ENCODE measurements at regions not wholly inside any gene's neighbourhood (a gene's known extent, or its start where the extent isn't known, plus 50 kb on each side); places are given as distances from the start of the nearest gene placed in this dataset.

DNA sequence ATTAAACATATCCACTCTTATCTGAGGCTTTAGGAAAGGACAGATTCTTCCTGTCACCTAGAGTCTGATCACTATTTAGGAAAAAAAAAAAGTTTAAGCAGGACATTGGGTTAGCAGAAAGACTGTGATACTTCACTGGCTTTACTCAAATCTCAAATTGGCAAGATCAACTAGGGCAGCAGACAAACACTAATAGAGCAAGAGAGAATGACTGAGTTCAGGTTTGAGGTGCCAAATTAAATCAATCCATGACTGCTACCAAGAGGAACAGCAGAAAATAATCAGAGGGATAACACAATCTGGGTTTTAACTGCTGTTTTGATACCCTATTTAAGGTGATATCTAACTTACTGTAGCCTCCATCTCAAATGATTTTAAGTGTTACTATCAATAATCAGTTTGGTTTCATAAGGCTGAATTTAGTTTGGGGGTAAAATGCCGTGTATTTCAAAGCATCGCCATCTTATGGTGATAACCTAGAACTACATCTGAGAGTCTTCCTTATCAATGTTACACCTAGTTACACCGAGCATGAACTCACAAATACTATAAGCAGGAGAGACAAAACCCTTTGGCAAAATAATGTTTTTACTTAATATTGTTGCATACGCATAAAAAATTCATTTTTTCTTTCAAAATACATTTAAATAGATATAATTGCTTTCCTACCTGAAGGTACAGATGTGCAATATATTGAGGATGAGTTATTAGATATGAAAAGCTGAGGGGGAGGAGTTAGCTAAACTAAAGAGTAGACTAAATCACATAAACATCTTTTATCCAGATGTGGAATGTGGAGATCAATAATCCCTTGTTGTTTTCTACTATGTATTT lies 286.4 kb upstream of the CDH12 start:
- no peaks in the 10 kb centered on the region for H3K9me3 ChIP-seq
- 7 to 8% methylated on average over 4 of the region's 4 CpGs for WGBS, 2 donors
- H3K27me3 ChIP-seq, result no peaks in the 10 kb centered on the region
- DNase-seq, result no peak
- no peaks in the 10 kb centered on the region for H3K4me1 ChIP-seq
- TF ChIP-seq, protein P1, sequence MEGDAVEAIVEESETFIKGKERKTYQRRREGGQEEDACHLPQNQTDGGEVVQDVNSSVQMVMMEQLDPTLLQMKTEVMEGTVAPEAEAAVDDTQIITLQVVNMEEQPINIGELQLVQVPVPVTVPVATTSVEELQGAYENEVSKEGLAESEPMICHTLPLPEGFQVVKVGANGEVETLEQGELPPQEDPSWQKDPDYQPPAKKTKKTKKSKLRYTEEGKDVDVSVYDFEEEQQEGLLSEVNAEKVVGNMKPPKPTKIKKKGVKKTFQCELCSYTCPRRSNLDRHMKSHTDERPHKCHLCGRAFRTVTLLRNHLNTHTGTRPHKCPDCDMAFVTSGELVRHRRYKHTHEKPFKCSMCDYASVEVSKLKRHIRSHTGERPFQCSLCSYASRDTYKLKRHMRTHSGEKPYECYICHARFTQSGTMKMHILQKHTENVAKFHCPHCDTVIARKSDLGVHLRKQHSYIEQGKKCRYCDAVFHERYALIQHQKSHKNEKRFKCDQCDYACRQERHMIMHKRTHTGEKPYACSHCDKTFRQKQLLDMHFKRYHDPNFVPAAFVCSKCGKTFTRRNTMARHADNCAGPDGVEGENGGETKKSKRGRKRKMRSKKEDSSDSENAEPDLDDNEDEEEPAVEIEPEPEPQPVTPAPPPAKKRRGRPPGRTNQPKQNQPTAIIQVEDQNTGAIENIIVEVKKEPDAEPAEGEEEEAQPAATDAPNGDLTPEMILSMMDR (IDR thresholded peaks at IDR 0.05), result peak in 4 of 6 experiments; percentile 11 to 20 (median 18)
- TF ChIP-seq EP300 (IDR thresholded peaks at IDR 0.05), result no peak
- no peak for ATAC-seq (ENCODE audit: low FRiP score in 2 of 2)
- no peak overlapping the region for H3K4me3 ChIP-seq
- H3K36me3 ChIP-seq, result no peaks in the 10 kb centered on the region
- H3K27ac ChIP-seq, result no peak overlapping the region

DNA sequence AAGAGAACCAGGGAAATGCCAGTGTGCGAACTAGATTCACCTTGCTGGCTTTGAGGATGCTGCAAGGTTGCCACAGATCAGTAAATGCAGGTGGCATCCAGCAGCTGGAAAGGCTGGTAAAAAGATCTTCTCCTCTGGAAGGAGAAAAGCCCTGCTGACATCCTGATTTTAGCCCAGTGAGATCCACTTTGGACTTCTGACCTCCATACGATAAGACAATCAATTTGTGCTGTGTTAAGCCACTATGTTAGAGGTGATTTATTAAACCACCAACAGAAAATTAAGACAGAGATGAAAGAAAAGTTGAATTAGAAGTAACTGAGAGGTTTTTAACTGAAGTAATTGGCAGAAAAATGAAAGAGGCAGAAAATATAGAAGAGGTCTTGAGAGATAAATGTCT lies 283.8 kb upstream of the CDH12 start:
- no peaks in the 10 kb centered on the region for H3K36me3 ChIP-seq
- no peaks in the 10 kb centered on the region for H3K9me3 ChIP-seq
- H3K27ac ChIP-seq, result no peak overlapping the region
- ATAC-seq (ENCODE audit: low FRiP score in 2 of 2) (no peak), DNase-seq (no peak)
- no peaks in the 10 kb centered on the region for H3K4me1 ChIP-seq
- no peak overlapping the region for H3K4me3 ChIP-seq
- TF ChIP-seq, protein P1 (IDR thresholded peaks at IDR 0.05), result no peak
- TF ChIP-seq POLR2A (IDR thresholded peaks at IDR 0.05) (no peak), POLR2AphosphoS5 (IDR thresholded peaks at IDR 0.05) (no peak), EP300 (IDR thresholded peaks at IDR 0.05) (no peak)
- 87 to 96% methylated on average over 2 of the region's 2 CpGs for WGBS, 2 donors
- H3K27me3 ChIP-seq, result no peaks in the 10 kb centered on the region

DNA sequence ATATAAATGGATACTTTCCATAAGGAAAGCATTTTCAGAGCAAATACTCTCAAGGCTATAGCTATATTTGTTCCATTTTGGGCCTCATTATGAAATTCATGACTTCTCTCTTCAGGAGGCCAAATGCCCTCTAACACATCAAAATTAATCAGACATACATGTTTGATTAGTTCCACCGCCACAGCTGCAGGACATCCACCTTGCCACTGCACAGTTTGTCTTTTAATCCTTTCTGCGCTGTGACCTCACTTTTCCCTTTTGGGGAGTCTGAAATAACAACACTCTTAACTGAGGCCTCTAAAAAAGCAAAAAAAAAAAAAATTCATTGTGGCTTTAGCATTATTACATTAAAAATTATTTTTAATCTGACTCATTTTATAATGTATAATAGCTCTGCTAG lies 279.1 kb upstream of the CDH12 start:
- H3K4me3 ChIP-seq, result no peak overlapping the region
- ATAC-seq (ENCODE audit: low FRiP score in 2 of 2), result no peak
- H3K27me3 ChIP-seq, result no peaks in the 10 kb centered on the region
- H3K9me3 ChIP-seq, result no peaks in the 10 kb centered on the region
- no peak overlapping the region for H3K27ac ChIP-seq
- no peaks in the 10 kb centered on the region for H3K36me3 ChIP-seq
- DNase-seq, result no peak
- WGBS, 2 donors, result 78 to 87% methylated on average over 2 of the region's 2 CpGs
- no peaks in the 10 kb centered on the region for H3K4me1 ChIP-seq
- TF ChIP-seq, protein P1 (IDR thresholded peaks at IDR 0.05), result no peak
- TF ChIP-seq EP300 (IDR thresholded peaks at IDR 0.05), result no peak
- no peak for TF ChIP-seq POLR2AphosphoS5 (IDR thresholded peaks at IDR 0.05)
- TF ChIP-seq POLR2A (IDR thresholded peaks at IDR 0.05), result no peak

DNA sequence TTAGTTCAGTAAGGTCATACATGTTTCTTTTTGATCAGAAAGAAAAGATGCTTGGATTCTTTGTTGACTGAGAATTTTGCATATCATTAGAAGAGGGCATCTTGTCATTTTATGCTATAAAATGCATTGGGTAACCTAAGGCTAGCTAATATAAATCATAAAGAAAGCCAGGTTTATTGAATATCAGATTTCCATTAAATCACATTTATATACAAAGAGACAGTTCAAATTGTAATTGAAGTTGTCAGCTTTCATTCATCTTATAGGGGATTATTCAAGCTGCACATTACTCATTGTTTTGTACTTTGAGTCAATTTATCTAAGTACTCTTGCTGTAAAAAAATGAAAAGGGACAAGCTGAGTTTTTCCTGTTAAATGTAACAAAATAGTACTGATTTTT lies 259.1 kb upstream of the CDH12 start:
- Histone ChIP-seq H3K9me3 (no peaks in the 10 kb centered on the region), H3K27ac (no peak overlapping the region), H3K36me3 (no peaks in the 10 kb centered on the region), H3K4me1 (no peaks in the 10 kb centered on the region), H3K4me3 (no peak overlapping the region), H3K27me3 (no peaks in the 10 kb centered on the region)
- TF ChIP-seq, protein P1 (IDR thresholded peaks at IDR 0.05), result no peak
- TF ChIP-seq POLR2AphosphoS5 (IDR thresholded peaks at IDR 0.05) (no peak), POLR2A (IDR thresholded peaks at IDR 0.05) (no peak), EP300 (IDR thresholded peaks at IDR 0.05) (no peak)
- DNase-seq, result no peak
- no peak for ATAC-seq (ENCODE audit: low FRiP score in 2 of 2)

DNA sequence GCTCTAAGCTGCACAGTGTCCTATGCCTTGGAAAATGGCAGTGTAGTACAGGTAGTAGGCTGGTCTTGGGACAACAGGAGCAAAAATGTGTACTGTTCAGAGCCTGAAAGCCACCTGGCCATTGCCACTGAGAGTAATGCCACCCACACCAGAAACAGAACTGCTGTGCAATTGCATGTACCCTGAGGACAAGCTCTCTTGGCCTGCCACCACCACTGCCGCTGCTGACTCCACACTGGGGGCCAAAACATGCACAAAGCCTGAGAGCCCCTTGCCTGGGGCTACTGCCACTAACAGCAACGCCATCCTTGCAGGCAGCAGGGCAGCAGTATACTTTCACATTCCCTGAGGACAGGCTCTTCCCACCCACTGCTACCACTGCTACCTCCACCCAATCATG lies 251.9 kb upstream of the CDH12 start:
- Histone ChIP-seq H3K27ac (no peak overlapping the region), H3K4me1 (no peaks in the 10 kb centered on the region), H3K36me3 (no peaks in the 10 kb centered on the region), H3K4me3 (no peak overlapping the region), H3K27me3 (no peaks in the 10 kb centered on the region), H3K9me3 (peaks cover 0 to 5% (median 0%) of the 10 kb centered on the region in 4 donors)
- WGBS, 2 donors, result 90 to 92% methylated on average over 2 of the region's 2 CpGs
- TF ChIP-seq EP300 (IDR thresholded peaks at IDR 0.05) (no peak), POLR2AphosphoS5 (IDR thresholded peaks at IDR 0.05) (no peak)
- TF ChIP-seq, protein P1 (IDR thresholded peaks at IDR 0.05), result no peak
- DNase-seq (peak in 1 of 2 donors; percentile 3), ATAC-seq (ENCODE audit: low FRiP score in 2 of 2) (no peak)
